H1 (cell line): ENCODE measurements at regions not wholly inside any gene's neighbourhood (a gene's known extent, or its start where the extent isn't known, plus 50 kb on each side); places are given as distances from the start of the nearest gene placed in this dataset.

Experiments used
- CTCF ChIA-PET: fragments of 300-600 bp; sonication (Branson Sonifier 250); formaldehyde crosslinking; loops from one replicate; lab custom pipeline; 2021; ENCODE audit not compliant: partially characterized antibody; lab: Charles Lee
- POLR2A ChIA-PET: fragments of 300-600 bp; sonication (Branson Sonifier 250); formaldehyde crosslinking; loops from one replicate; lab custom pipeline; 2021; ENCODE audit warnings: inconsistent platforms; ENCODE audit not compliant: partially characterized antibody; lab: Charles Lee
- DNase-seq, 2 experiments: peaks; one replicate each; pipeline versions ENCODE4 v3.0.0 to v3.0.0-alpha.2; 2010 to 2022; ENCODE audit warnings: low spot score in 2 of 2, low read depth in 1 of 2, mixed read lengths in 1 of 2
- FAIRE-seq: peaks from 2 replicates; lab custom pipeline; 2011; peaks lifted over from hg19 to GRCh38; lab: Jason Lieb, UNC
- H2AFZ ChIP-seq: 2 replicates; pipeline ENCODE4 v1.8.1; 2012; ENCODE audit warnings: low read length, inconsistent platforms
- H2AK5ac ChIP-seq: 2 replicates; pipeline ENCODE4 v1.6.1; 2013; ENCODE audit warnings: low read depth, low read length
- H2BK120ac ChIP-seq: replicated peaks from 2 replicates; pipeline ENCODE3; 2013; ENCODE audit warnings: low read depth, low read length, inconsistent platforms
- H2BK12ac ChIP-seq: 2 replicates; pipeline ENCODE4 v1.6.1; 2013; ENCODE audit warnings: low read depth, low read length
- H2BK15ac ChIP-seq: 2 replicates; pipeline ENCODE4 v1.6.1; 2013; ENCODE audit warnings: low read length
- H2BK20ac ChIP-seq: 2 replicates; pipeline ENCODE4 v1.6.1; 2013; ENCODE audit warnings: low read length
- H2BK5ac ChIP-seq: 2 replicates; pipeline ENCODE4 v1.6.1; 2013; ENCODE audit warnings: low read depth, low read length
- H3K14ac ChIP-seq: 2 replicates; pipeline ENCODE4 v1.6.1; 2013; ENCODE audit warnings: inconsistent platforms; ENCODE audit not compliant: insufficient read length
- H3K18ac ChIP-seq: 2 replicates; pipeline ENCODE4 v1.6.1; 2013; ENCODE audit warnings: low read length; ENCODE audit errors: extremely low read depth
- H3K23ac ChIP-seq: 2 replicates; pipeline ENCODE4 v1.6.1; 2013; ENCODE audit warnings: inconsistent platforms; ENCODE audit not compliant: insufficient read length
- H3K23me2 ChIP-seq: 2 replicates; pipeline ENCODE4 v1.6.1; 2013; ENCODE audit warnings: low read depth, low read length
- H3K27ac ChIP-seq: 2 replicates; pipeline ENCODE4 v1.6.1; 2011; ENCODE audit warnings: low read depth, low read length, inconsistent platforms
- H3K27me3 ChIP-seq, 4 experiments: replicated peaks in 1 of 4; 1 replicate in 1 of 4; 2 replicates in 3 of 4; pipeline versions ENCODE4 v1.6.1 to v1.8.1; 2011 to 2013; ENCODE audit warnings: low read length in 3 of 4, mild to moderate bottlenecking in 3 of 4, inconsistent platforms in 2 of 4, mixed read lengths in 2 of 4, moderate library complexity in 1 of 4; ENCODE audit not compliant: control insufficient read depth in 3 of 4, insufficient read depth in 3 of 4; ENCODE audit errors: extremely low read depth in 1 of 4
- H3K36me3 ChIP-seq, 4 experiments: 2 replicates each; pipeline versions ENCODE4 v1.6.1 to v1.8.1; 2011 to 2013; ENCODE audit warnings: mild to moderate bottlenecking in 4 of 4, low read length in 3 of 4, moderate library complexity in 2 of 4, control low read depth in 1 of 4, inconsistent platforms in 1 of 4; ENCODE audit not compliant: insufficient read depth in 4 of 4, control insufficient read depth in 2 of 4
- H3K4ac ChIP-seq: replicated peaks from 2 replicates; pipeline ENCODE3; 2013; ENCODE audit warnings: low read length, low read depth, mixed read lengths, inconsistent platforms; ENCODE audit not compliant: insufficient read length
- H3K4me1 ChIP-seq, 4 experiments: replicated peaks in 1 of 4; 1 replicate in 1 of 4; 2 replicates in 3 of 4; pipeline versions ENCODE4 v1.6.1 to v1.8.1; 2011 to 2013; ENCODE audit warnings: low read length in 3 of 4, inconsistent platforms in 2 of 4, mixed read lengths in 1 of 4; ENCODE audit not compliant: insufficient read depth in 4 of 4, control insufficient read depth in 3 of 4
- H3K4me2 ChIP-seq, 2 experiments: 2 replicates each; pipeline versions ENCODE4 v1.6.1 to v1.8.1; 2011 to 2013; ENCODE audit warnings: low read depth in 2 of 2, low read length in 2 of 2, control low read depth in 1 of 2, inconsistent platforms in 1 of 2, mild to moderate bottlenecking in 1 of 2; ENCODE audit not compliant: insufficient read depth in 1 of 2
- H3K4me3 ChIP-seq, 4 experiments: fragments of 200-600, 300-600 bp in 1 of 4; sonication (generic), shearing (Covaris generic), sonication (Bioruptor Twin) in 1 of 4; 2 replicates each; pipeline versions ENCODE4 v1.5.1 to v1.8.1; 2011 to 2016; ENCODE audit warnings: low read length in 4 of 4, low read depth in 3 of 4, control low read depth in 2 of 4, inconsistent platforms in 2 of 4, mild to moderate bottlenecking in 2 of 4, mixed read lengths in 1 of 4, moderate library complexity in 1 of 4; ENCODE audit not compliant: insufficient read depth in 2 of 4; ENCODE audit errors: extremely low read depth in 1 of 4
- H3K56ac ChIP-seq: replicated peaks from 2 replicates; pipeline ENCODE3; 2013; ENCODE audit warnings: low read depth, mild to moderate bottlenecking, mixed read lengths, low read length, inconsistent platforms; ENCODE audit not compliant: insufficient read length
- H3K79me1 ChIP-seq: 2 replicates; pipeline ENCODE4 v1.6.1; 2013; ENCODE audit warnings: low read depth, low read length, control low read depth
- H3K79me2 ChIP-seq, 2 experiments: 2 replicates each; pipeline versions ENCODE4 v1.6.1 to v1.8.1; 2012 to 2013; ENCODE audit warnings: low read length in 2 of 2, mild to moderate bottlenecking in 2 of 2, inconsistent platforms in 1 of 2; ENCODE audit not compliant: insufficient read depth in 2 of 2, control insufficient read depth in 1 of 2
- H3K9ac ChIP-seq, 4 experiments: replicated peaks in 1 of 4; 1 replicate in 1 of 4; 2 replicates in 3 of 4; pipeline versions ENCODE4 v1.6.1 to v1.8.1; 2011 to 2013; ENCODE audit warnings: low read depth in 3 of 4, low read length in 3 of 4, control low read depth in 2 of 4, mild to moderate bottlenecking in 2 of 4, moderate library complexity in 2 of 4, inconsistent platforms in 1 of 4; ENCODE audit errors: extremely low read depth in 1 of 4
- H3K9me3 ChIP-seq, 2 experiments: 2 replicates each; pipeline versions ENCODE4 v1.6.1 to v1.8.1; 2012 to 2013; ENCODE audit warnings: mild to moderate bottlenecking in 2 of 2, moderate library complexity in 2 of 2, control low read depth in 1 of 2, inconsistent platforms in 1 of 2, low read depth in 1 of 2, low read length in 1 of 2, mixed read lengths in 1 of 2; ENCODE audit not compliant: insufficient read depth in 2 of 2
- H4K20me1 ChIP-seq, 2 experiments: replicated peaks in 1 of 2; 2 replicates each; pipeline versions ENCODE3 to v1.8.1; 2011 to 2013; ENCODE audit warnings: inconsistent platforms in 2 of 2, low read length in 2 of 2, mild to moderate bottlenecking in 1 of 2; ENCODE audit not compliant: insufficient read depth in 2 of 2, control insufficient read depth in 1 of 2
- H4K5ac ChIP-seq: 2 replicates; pipeline ENCODE4 v1.6.1; 2013; ENCODE audit warnings: low read length, low read depth, mixed read lengths, inconsistent platforms; ENCODE audit not compliant: insufficient read length
- H4K8ac ChIP-seq: 2 replicates; pipeline ENCODE4 v1.8.0; 2013; ENCODE audit warnings: mild to moderate bottlenecking, moderate library complexity, low read length, inconsistent platforms; ENCODE audit not compliant: insufficient read depth; ENCODE audit errors: extremely low read depth
- H4K91ac ChIP-seq: replicated peaks from 2 replicates; pipeline ENCODE3; 2013; ENCODE audit warnings: low read length, mixed read lengths, inconsistent platforms; ENCODE audit not compliant: insufficient read length
- BCL11A ChIP-seq, 2 experiments: IDR thresholded peaks; one replicate each; pipeline ENCODE4 v1.6.1; 2011; ENCODE audit warnings: low read depth in 2 of 2, low read length in 2 of 2, mild to moderate bottlenecking in 2 of 2
- CEBPB ChIP-seq: IDR thresholded peaks from 2 replicates; pipeline ENCODE4 v1.6.1; 2012; ENCODE audit warnings: low read depth, low read length
- CTCF ChIP-seq, 3 experiments: IDR thresholded peaks; 1 replicate in 2 of 3; 2 replicates in 1 of 3; pipeline versions ENCODE4 v1.5.1 to v1.6.1; 2011; ENCODE audit warnings: low read length in 3 of 3, mild to moderate bottlenecking in 3 of 3, inconsistent platforms in 2 of 3, low read depth in 1 of 3, moderate library complexity in 1 of 3; ENCODE audit not compliant: insufficient read depth in 1 of 3; ENCODE audit errors: control extremely low read depth in 1 of 3
- FOSL1 ChIP-seq: IDR thresholded peaks from 2 replicates; pipeline ENCODE4 v1.6.1; 2011; ENCODE audit warnings: mild to moderate bottlenecking, low read depth, low read length, moderate library complexity; ENCODE audit not compliant: insufficient read depth
- HDAC6 ChIP-seq: IDR thresholded peaks from one replicate; pipeline ENCODE4 v1.7.1; 2012; ENCODE audit warnings: low read depth, mild to moderate bottlenecking, inconsistent platforms, low read length, moderate library complexity
- KDM4A ChIP-seq: IDR thresholded peaks from one replicate; pipeline ENCODE4 v1.7.1; 2012; ENCODE audit warnings: low read depth, mild to moderate bottlenecking, moderate library complexity, low read length, inconsistent platforms; ENCODE audit not compliant: severe bottlenecking
- RAD21 ChIP-seq, 2 experiments: IDR thresholded peaks in 1 of 2; conservative IDR thresholded peaks in 1 of 2; 2 replicates each; pipeline ENCODE4 v1.6.1; 2011; ENCODE audit warnings: low read depth in 2 of 2, low read length in 2 of 2, improper control_type of control experiment in 1 of 2, inconsistent platforms in 1 of 2, mild to moderate bottlenecking in 1 of 2, moderate library complexity in 1 of 2
- SAP30 ChIP-seq: fragments of 300-600 bp; sonication (generic); IDR thresholded peaks from 2 replicates; pipeline ENCODE4 v1.7.1; 2012; ENCODE audit warnings: low read length, moderate library complexity, mild to moderate bottlenecking, inconsistent platforms; ENCODE audit not compliant: insufficient read depth, insufficient replicate concordance
- SP2 ChIP-seq: IDR thresholded peaks from 2 replicates; pipeline ENCODE4 v1.6.1; 2012; ENCODE audit warnings: mild to moderate bottlenecking, low read length, inconsistent platforms
- WGBS, 2 experiments: shearing (Covaris generic) in 1 of 2; methylation state at CpG; one replicate each; pipeline versions ENCODE4 v1.1.6 to v1.1.7; 2013 to 2015; ENCODE audit warnings: low lambda C conversion rate in 2 of 2, mixed read lengths in 2 of 2, inconsistent platforms in 1 of 2, low coverage in 1 of 2, missing lambda C conversion rate in 1 of 2; ENCODE audit not compliant: insufficient replicate concordance in 2 of 2, insufficient coverage in 1 of 2, insufficient read length in 1 of 2; ENCODE audit errors: extremely low coverage in 1 of 2, missing lambda C conversion rate in 1 of 2; 5-methylcytosine and 5-hydroxymethylcytosine counted together

- Histone ChIP-seq H3K23me2 (no peaks in the 10 kb centered on the region), H2BK5ac (no peak overlapping the region), H3K4me3 (no peak overlapping the region), H2BK120ac (no peak overlapping the region), H3K23ac (no peak overlapping the region), H2BK12ac (no peak overlapping the region), H4K20me1 (no peaks in the 10 kb centered on the region), H3K4me2 (no peak overlapping the region), H3K14ac (no peak overlapping the region), H4K8ac (peak overlapping the region; percentile 10; the same call in 1 of the 2 replicates), H4K5ac (no peak overlapping the region), H3K56ac (no peak overlapping the region), H3K79me1 (no peaks in the 10 kb centered on the region), H3K4me1 (no peaks in the 10 kb centered on the region), H3K9ac (no peak overlapping the region), H3K27me3 (no peaks in the 10 kb centered on the region), H3K4ac (no peak overlapping the region), H2BK20ac (no peak overlapping the region), H2AFZ (no peak overlapping the region), H3K36me3 (no peaks in the 10 kb centered on the region), H3K18ac (no peak overlapping the region), H3K79me2 (no peaks in the 10 kb centered on the region), H3K27ac (no peak overlapping the region), H4K91ac (no peak overlapping the region), H2BK15ac (no peak overlapping the region), H2AK5ac (no peak overlapping the region), H3K9me3 (no peaks in the 10 kb centered on the region)
- ChIA-PET CTCF (interaction anchor here (0.6 to 2.3 kb wide), 13 partner anchors 8 to 293 kb away, joined by 3 to 6 read pairs (median 3); no protein-coding TSS in a partner anchor), POLR2A (no interaction called here)
- WGBS, 2 experiments: 82% methylated on average over 20 of the region's 20 CpGs; no CpG with 5 or more reads in 1 of the 2 experiments
- FAIRE-seq (no peak), DNase-seq (peak in 1 of 2 experiments; percentile 81)
- TF ChIP-seq FOSL1: no peak
- no peak for TF ChIP-seq HDAC6
- TF ChIP-seq CTCF (IDR thresholded peaks at IDR 0.05; ENCODE audit: control extremely low read depth in 1 of 3, insufficient read depth in 1 of 3, low read depth in 1 of 3, low read length in 3 of 3): peak; percentile 74 to 79 (median 78)
- TF ChIP-seq KDM4A: no peak
- peak; percentile 84 to 94 for TF ChIP-seq RAD21 (IDR thresholded peaks at IDR 0.05 in 1 of 2, conservative IDR thresholded peaks at IDR 0.05 in 1 of 2; ENCODE audit: low read depth in 2 of 2, low read length in 2 of 2)
- TF ChIP-seq CEBPB: no peak
- TF ChIP-seq SP2: no peak
- no peak for TF ChIP-seq BCL11A (IDR thresholded peaks at IDR 0.05; ENCODE audit: low read depth in 2 of 2, low read length in 2 of 2)
- TF ChIP-seq SAP30: no peak
These were observed 1021.2 kb downstream of the TBC1D22A start for GRCh38 chr22:47783433-47784366.
